ENCODE measurements at regions not wholly inside any gene's neighbourhood (a gene's known extent, or its start where the extent isn't known, plus 50 kb on each side); places are given as distances from the start of the nearest gene placed in this dataset.

DNA sequence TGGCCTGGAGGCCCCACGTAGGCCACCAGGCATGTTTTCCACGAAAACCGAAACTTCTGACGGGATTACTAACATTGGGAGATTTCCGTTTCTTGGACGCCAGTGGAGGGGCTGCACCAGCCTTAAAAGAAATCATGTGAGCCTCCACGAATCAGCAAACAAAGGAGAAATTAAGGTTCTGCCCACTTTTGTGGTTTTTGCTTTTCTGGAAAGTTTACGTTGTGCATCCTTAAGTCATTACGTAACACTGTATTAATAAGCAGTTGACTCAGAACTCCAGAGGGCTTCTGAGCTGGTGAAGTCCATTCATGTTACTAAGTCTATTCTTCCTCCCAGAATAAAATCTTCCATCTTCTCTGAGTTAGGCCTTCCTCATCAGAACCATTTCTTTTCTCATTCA lies 168.5 kb downstream of the PSMG1 start:
- Histone ChIP-seq H3K56ac (ENCODE audit: insufficient read length, low read depth, low read length) (no peak overlapping the region), H3K4me1 (ENCODE audit: insufficient read depth, low read length) (no peaks in the 10 kb centered on the region), H2BK12ac (ENCODE audit: insufficient read length, low read depth, low read length) (no peak overlapping the region), H3T11ph (ENCODE audit: low read length) (no peak overlapping the region), H3K27me3 (ENCODE audit: insufficient read depth, low read length) (no peaks in the 10 kb centered on the region), H3K14ac (ENCODE audit: insufficient read depth, low read length) (no peak overlapping the region), H3K79me1 (ENCODE audit: insufficient read depth, low read depth, low read length, poor library complexity, severe bottlenecking) (no peaks in the 10 kb centered on the region), H4K91ac (ENCODE audit: insufficient read length, low read depth, low read length) (no peak overlapping the region), H3K9ac (ENCODE audit: extremely low read depth, insufficient read length, low read length) (no peak overlapping the region), H3K18ac (ENCODE audit: insufficient read length, low read depth, low read length) (no peak overlapping the region), H4K8ac (replicated peaks; ENCODE audit: insufficient read length, low read depth, low read length) (no peak overlapping the region), H2AK5ac (ENCODE audit: insufficient read length, low read length) (no peak overlapping the region), H3K23me2 (ENCODE audit: insufficient read length, low read depth, low read length, poor library complexity, severe bottlenecking) (no peaks in the 10 kb centered on the region), H2BK120ac (ENCODE audit: low read depth, low read length, poor library complexity, severe bottlenecking) (no peak overlapping the region), H3K23ac (ENCODE audit: insufficient read length, low read depth, low read length) (no peak overlapping the region), H4K5ac (ENCODE audit: insufficient read length, low read depth, low read length) (no peak overlapping the region), H3K4ac (ENCODE audit: low read depth, low read length) (no peak overlapping the region), H3K4me2 (ENCODE audit: insufficient read depth, insufficient read length, low read length) (no peak overlapping the region), H2AFZ (ENCODE audit: low read length) (no peak overlapping the region), H2BK20ac (ENCODE audit: low read depth, low read length, poor library complexity, severe bottlenecking) (no peak overlapping the region), H3K27ac (ENCODE audit: insufficient read length, low read depth, low read length) (no peak overlapping the region), H2BK5ac (ENCODE audit: insufficient read length, low read length) (no peak overlapping the region), H3K9me3 (ENCODE audit: control insufficient read depth, low read depth, low read length) (no peaks in the 10 kb centered on the region), H4K20me1 (ENCODE audit: control insufficient read depth, insufficient read depth, insufficient read length) (no peaks in the 10 kb centered on the region), H3K79me2 (ENCODE audit: insufficient read depth, low read length) (no peaks in the 10 kb centered on the region), H2BK15ac (ENCODE audit: low read depth, low read length) (no peak overlapping the region)
- Mint-ChIP-seq H3K27ac (no peak overlapping the region), H3K36me3 (ENCODE audit: insufficient read depth in 1 of 3, low read depth in 3 of 3) (no peaks in the 10 kb centered on the region), H3K4me3 (no peak overlapping the region), H3K4me1 (peaks cover 2% of the 10 kb centered on the region in 2 experiments; a peak in 3 of 4 replicates), H3K9me3 (peaks cover 0 to 2% of the 10 kb centered on the region in 2 experiments; a peak in 1 of 5 replicates), H3K27me3 (ENCODE audit: low read depth) (no peaks in the 10 kb centered on the region)
- TF ChIP-seq, protein P1, sequence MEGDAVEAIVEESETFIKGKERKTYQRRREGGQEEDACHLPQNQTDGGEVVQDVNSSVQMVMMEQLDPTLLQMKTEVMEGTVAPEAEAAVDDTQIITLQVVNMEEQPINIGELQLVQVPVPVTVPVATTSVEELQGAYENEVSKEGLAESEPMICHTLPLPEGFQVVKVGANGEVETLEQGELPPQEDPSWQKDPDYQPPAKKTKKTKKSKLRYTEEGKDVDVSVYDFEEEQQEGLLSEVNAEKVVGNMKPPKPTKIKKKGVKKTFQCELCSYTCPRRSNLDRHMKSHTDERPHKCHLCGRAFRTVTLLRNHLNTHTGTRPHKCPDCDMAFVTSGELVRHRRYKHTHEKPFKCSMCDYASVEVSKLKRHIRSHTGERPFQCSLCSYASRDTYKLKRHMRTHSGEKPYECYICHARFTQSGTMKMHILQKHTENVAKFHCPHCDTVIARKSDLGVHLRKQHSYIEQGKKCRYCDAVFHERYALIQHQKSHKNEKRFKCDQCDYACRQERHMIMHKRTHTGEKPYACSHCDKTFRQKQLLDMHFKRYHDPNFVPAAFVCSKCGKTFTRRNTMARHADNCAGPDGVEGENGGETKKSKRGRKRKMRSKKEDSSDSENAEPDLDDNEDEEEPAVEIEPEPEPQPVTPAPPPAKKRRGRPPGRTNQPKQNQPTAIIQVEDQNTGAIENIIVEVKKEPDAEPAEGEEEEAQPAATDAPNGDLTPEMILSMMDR (conservative IDR thresholded peaks at IDR 0.05): no peak
- no peak for DNase-seq
- WGBS (ENCODE audit: extremely low coverage, insufficient read length, low lambda C conversion rate): no CpG with 5 or more reads among the region's 9 CpGs
